Kidney (tissue), 13 donors: ENCODE measurements at regions not wholly inside any gene's neighbourhood (a gene's known extent, or its start where the extent isn't known, plus 50 kb on each side); places are given as distances from the start of the nearest gene placed in this dataset.

Experiments
- DNase-seq, 5 donors: peaks; one replicate each; pipeline ENCODE4 v3.0.0-alpha.2; 2013 to 2020
- FAIRE-seq: peaks from 2 replicates; lab custom pipeline; 2012; peaks lifted over from hg19 to GRCh38; lab: Jason Lieb, UNC
- H3K27ac ChIP-seq, 2 donors: one replicate each; pipeline ENCODE4 v1.7.0; 2013; ENCODE audit warnings: low read depth in 2 of 2, low read length in 2 of 2, inconsistent platforms in 1 of 2
- H3K27me3 ChIP-seq: one replicate; pipeline ENCODE4 v1.7.1; 2013; ENCODE audit warnings: low read length, inconsistent platforms; ENCODE audit not compliant: control insufficient read depth, insufficient read depth
- H3K36me3 ChIP-seq, 3 donors: one replicate each; pipeline versions ENCODE4 v1.7.0 to v1.7.1; 2013; ENCODE audit warnings: low read length in 3 of 3, control low read depth in 1 of 3, inconsistent platforms in 1 of 3; ENCODE audit not compliant: insufficient read depth in 3 of 3, control insufficient read depth in 2 of 3
- H3K4me1 ChIP-seq, 3 donors: one replicate each; pipeline versions ENCODE4 v1.7.0 to v1.7.1; 2013; ENCODE audit warnings: low read length in 3 of 3, inconsistent platforms in 1 of 3, low read depth in 1 of 3; ENCODE audit not compliant: control insufficient read depth in 2 of 3, insufficient read depth in 2 of 3
- H3K4me3 ChIP-seq, 3 donors: one replicate each; pipeline versions ENCODE4 v1.7.0 to v1.8.1; 2013; ENCODE audit warnings: low read length in 3 of 3, control low read depth in 1 of 3, inconsistent platforms in 1 of 3
- H3K9ac ChIP-seq, 3 donors: one replicate each; pipeline versions ENCODE4 v1.7.0 to v1.7.1; 2013; ENCODE audit warnings: low read length in 3 of 3, control low read depth in 1 of 3, inconsistent platforms in 1 of 3
- H3K9me3 ChIP-seq, 3 donors: one replicate each; pipeline versions ENCODE4 v1.7.0 to v1.7.1; 2013; ENCODE audit warnings: low read length in 3 of 3, control low read depth in 1 of 3, inconsistent platforms in 1 of 3; ENCODE audit not compliant: control insufficient read depth in 2 of 3, insufficient read depth in 1 of 3
- intact Hi-C: fragments of 100-400 bp; cut with DNase I; formaldehyde crosslinking; loops from one replicate; pipeline ENCODE4 v1.11.1; 2022
- TF ChIP-seq, protein P1 (sequence below): IDR thresholded peaks from 3 replicates; pipeline ENCODE4 v1.5.1; 2012; ENCODE audit warnings: mild to moderate bottlenecking, moderate library complexity, borderline replicate concordance; ENCODE audit not compliant: insufficient read depth; ENCODE audit errors: extremely low read depth
- donor health status: control.
- donor health status: control.
- donor health status: control.
- donor health status: control.
- donor health status: control.
- donor health status: DM: yes; HTN: yes; CAD: no.
- donor health status: Normal renal cell carcinoma (clear cell type).

- TF ChIP-seq, protein P1, sequence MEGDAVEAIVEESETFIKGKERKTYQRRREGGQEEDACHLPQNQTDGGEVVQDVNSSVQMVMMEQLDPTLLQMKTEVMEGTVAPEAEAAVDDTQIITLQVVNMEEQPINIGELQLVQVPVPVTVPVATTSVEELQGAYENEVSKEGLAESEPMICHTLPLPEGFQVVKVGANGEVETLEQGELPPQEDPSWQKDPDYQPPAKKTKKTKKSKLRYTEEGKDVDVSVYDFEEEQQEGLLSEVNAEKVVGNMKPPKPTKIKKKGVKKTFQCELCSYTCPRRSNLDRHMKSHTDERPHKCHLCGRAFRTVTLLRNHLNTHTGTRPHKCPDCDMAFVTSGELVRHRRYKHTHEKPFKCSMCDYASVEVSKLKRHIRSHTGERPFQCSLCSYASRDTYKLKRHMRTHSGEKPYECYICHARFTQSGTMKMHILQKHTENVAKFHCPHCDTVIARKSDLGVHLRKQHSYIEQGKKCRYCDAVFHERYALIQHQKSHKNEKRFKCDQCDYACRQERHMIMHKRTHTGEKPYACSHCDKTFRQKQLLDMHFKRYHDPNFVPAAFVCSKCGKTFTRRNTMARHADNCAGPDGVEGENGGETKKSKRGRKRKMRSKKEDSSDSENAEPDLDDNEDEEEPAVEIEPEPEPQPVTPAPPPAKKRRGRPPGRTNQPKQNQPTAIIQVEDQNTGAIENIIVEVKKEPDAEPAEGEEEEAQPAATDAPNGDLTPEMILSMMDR = no peak
- FAIRE-seq = no peak
Measured at GRCh38 chr4:41839916-41840854, 91.7 kb upstream of the PHOX2B start.

DNA sequence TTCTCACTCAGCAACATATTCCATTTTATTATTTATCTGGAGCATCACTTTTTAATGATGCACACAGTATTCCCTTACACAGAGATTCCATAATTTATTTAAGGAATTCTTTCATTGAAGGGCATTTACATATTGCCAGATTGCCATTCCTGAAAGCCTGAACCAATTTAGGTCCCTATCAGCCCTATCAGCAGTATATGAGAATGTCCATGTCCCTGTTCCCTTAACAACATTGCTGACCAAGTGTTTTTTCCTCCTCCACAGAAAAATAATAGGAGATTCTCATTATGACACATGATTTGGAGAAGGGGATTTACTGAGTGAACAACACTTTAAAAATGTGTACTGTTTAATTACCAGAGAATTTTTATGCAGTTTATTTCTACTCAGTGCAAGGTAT is 90.1 kb upstream of the PHOX2B start:
- Histone ChIP-seq H3K9me3 (peaks cover 0 to under 1% (median 0%) of the 10 kb centered on the region in 3 donors), H3K27ac (no peak overlapping the region), H3K9ac (no peak overlapping the region), H3K4me3 (no peak overlapping the region), H3K36me3 (no peaks in the 10 kb centered on the region), H3K27me3 (no peaks in the 10 kb centered on the region), H3K4me1 (no peaks in the 10 kb centered on the region)
- DNase-seq = no peak
- intact Hi-C loops = no loop called here
- FAIRE-seq = no peak
- TF ChIP-seq, protein P1 = no peak

More at GRCh38 chr4:41839916-41840854, 91.7 kb upstream of the PHOX2B start:
- Histone ChIP-seq H3K9ac (no peak overlapping the region), H3K27ac (no peak overlapping the region), H3K4me3 (no peak overlapping the region), H3K4me1 (no peaks in the 10 kb centered on the region), H3K27me3 (no peaks in the 10 kb centered on the region), H3K9me3 (no peaks in the 10 kb centered on the region), H3K36me3 (no peaks in the 10 kb centered on the region)
- intact Hi-C loops = no loop called here
- no peak for DNase-seq

- TF ChIP-seq, protein P1 = no peak
- no peaks in the 10 kb centered on the region for H3K36me3 ChIP-seq
- DNase-seq (no peak), FAIRE-seq (no peak)
- no peaks in the 10 kb centered on the region for H3K4me1 ChIP-seq
- no peak overlapping the region for H3K4me3 ChIP-seq
- no peak overlapping the region for H3K9ac ChIP-seq
- intact Hi-C loops = no loop called here
- no peaks in the 10 kb centered on the region for H3K27me3 ChIP-seq
- no peak overlapping the region for H3K27ac ChIP-seq
- peaks cover 0 to 6% (median 0%) of the 10 kb centered on the region in 3 donors for H3K9me3 ChIP-seq
Measured at GRCh38 chr4:41835321-41835995, 86.9 kb upstream of the PHOX2B start.
